ENCODE measurements at regions not wholly inside any gene's neighbourhood (a gene's known extent, or its start where the extent isn't known, plus 50 kb on each side); places are given as distances from the start of the nearest gene placed in this dataset.

DNA sequence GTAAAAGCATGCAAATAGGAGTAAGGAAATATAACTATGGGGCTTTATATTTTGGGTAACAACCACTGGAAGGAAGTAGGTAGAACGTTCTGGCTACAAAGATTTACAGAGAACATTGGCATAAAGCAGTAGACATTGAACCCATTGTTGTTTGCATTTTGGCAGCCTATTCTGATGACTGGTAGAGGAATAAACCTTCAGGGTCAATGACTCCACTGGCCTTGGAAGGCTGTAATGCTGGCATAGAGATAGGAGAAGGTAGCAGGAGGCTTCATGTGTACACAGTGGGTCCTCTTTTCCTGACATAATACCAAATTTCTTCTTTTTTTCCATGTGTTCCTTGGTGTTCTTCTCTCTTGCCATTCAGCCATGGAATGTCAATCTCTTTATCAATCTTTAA is 462.8 kb upstream of the ZNF462 start:
- Histone ChIP-seq H3K4me3 (ENCODE audit: low read length in 2 of 2) (no peak overlapping the region), H3K27ac (ENCODE audit: low read depth in 2 of 2, low read length in 2 of 2) (no peak overlapping the region), H3K9ac (ENCODE audit: low read depth in 1 of 2, low read length in 2 of 2) (no peak overlapping the region), H3K36me3 (ENCODE audit: control insufficient read depth in 2 of 2, insufficient read depth in 2 of 2, low read length in 2 of 2) (no peaks in the 10 kb centered on the region), H3K4me1 (ENCODE audit: control insufficient read depth in 2 of 2, insufficient read depth in 2 of 2, low read length in 2 of 2) (no peaks in the 10 kb centered on the region), H3K9me3 (ENCODE audit: control insufficient read depth in 2 of 2, low read length in 2 of 2) (no peaks in the 10 kb centered on the region), H3K27me3 (ENCODE audit: control insufficient read depth in 2 of 2, insufficient read depth in 2 of 2, low read length in 2 of 2) (no peaks in the 10 kb centered on the region)

DNA sequence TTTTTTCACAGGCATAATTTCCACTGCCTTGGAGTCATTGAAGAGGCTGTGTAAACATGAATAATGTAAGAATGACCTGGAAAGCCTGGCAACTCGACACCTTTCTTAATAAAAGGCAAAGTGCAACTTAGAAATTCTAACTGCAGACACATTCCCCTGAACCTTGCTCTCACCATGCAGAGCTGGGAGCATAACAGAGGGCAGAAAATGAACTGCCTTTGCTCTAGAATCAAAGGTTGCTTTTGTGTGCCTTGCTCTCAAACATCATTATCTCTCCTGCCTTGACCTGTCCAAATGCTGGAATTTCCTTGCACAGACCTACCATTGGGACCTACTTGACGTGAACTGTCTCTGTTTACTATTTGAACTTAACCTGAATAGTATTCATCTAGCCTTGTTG is 462.0 kb upstream of the ZNF462 start:
- Histone ChIP-seq H3K9me3 (ENCODE audit: control insufficient read depth in 2 of 2, low read length in 2 of 2) (no peaks in the 10 kb centered on the region), H3K36me3 (ENCODE audit: control insufficient read depth in 2 of 2, insufficient read depth in 2 of 2, low read length in 2 of 2) (no peaks in the 10 kb centered on the region), H3K4me3 (ENCODE audit: low read length in 2 of 2) (no peak overlapping the region), H3K27me3 (ENCODE audit: control insufficient read depth in 2 of 2, insufficient read depth in 2 of 2, low read length in 2 of 2) (no peaks in the 10 kb centered on the region), H3K27ac (ENCODE audit: low read depth in 2 of 2, low read length in 2 of 2) (no peak overlapping the region), H3K9ac (ENCODE audit: low read depth in 1 of 2, low read length in 2 of 2) (no peak overlapping the region), H3K4me1 (ENCODE audit: control insufficient read depth in 2 of 2, insufficient read depth in 2 of 2, low read length in 2 of 2) (no peaks in the 10 kb centered on the region)

DNA sequence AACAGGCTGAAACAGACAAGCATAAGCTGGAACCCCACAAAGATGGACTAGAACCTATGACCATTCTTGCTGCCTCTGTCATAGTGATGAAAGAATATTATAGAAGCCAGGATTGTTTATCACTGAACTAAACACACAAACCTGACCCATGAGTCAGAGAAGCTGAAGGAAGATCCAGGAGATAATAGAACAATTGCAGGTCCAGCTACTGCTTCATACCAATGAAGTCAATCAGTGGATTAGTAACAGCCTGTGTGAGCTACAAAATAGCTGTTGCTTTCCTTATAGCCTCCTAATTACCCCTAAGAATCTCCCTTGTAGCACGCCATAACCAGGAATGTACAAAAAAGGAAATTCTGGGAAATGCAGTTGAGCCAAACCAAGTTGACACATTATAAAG is 459.9 kb upstream of the ZNF462 start:
- H3K9me3 ChIP-seq (ENCODE audit: control insufficient read depth in 2 of 2, low read length in 2 of 2): no peaks in the 10 kb centered on the region
- H3K27me3 ChIP-seq (ENCODE audit: control insufficient read depth in 2 of 2, insufficient read depth in 2 of 2, low read length in 2 of 2): no peaks in the 10 kb centered on the region
- H3K4me1 ChIP-seq (ENCODE audit: control insufficient read depth in 2 of 2, insufficient read depth in 2 of 2, low read length in 2 of 2): no peaks in the 10 kb centered on the region
- no peak overlapping the region for H3K27ac ChIP-seq (ENCODE audit: low read depth in 2 of 2, low read length in 2 of 2)
- H3K9ac ChIP-seq (ENCODE audit: low read depth in 1 of 2, low read length in 2 of 2): no peak overlapping the region
- no peaks in the 10 kb centered on the region for H3K36me3 ChIP-seq (ENCODE audit: control insufficient read depth in 2 of 2, insufficient read depth in 2 of 2, low read length in 2 of 2)
- no peak overlapping the region for H3K4me3 ChIP-seq (ENCODE audit: low read length in 2 of 2)

DNA sequence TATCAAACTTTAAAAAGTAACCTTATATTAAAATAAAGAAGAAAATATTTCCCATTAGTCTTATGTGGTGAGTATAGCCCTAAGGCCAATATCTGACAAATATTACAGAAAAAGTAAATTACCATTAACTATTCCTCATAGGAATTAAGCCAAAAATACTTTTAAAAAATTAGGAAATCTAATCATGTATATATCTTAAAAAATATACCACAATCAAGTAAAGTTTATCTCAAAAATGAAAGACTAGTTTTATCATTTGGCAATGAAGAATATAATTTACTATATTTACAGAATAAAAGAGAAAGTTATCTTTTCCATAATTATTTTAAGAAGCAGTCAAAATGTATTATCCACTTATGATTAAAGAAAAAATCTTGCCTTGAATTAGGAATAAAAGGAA is 458.8 kb upstream of the ZNF462 start:
- no peaks in the 10 kb centered on the region for H3K27me3 ChIP-seq (ENCODE audit: control insufficient read depth in 2 of 2, insufficient read depth in 2 of 2, low read length in 2 of 2)
- no peak overlapping the region for H3K4me3 ChIP-seq (ENCODE audit: low read length in 2 of 2)
- H3K9me3 ChIP-seq (ENCODE audit: control insufficient read depth in 2 of 2, low read length in 2 of 2): no peaks in the 10 kb centered on the region
- H3K9ac ChIP-seq (ENCODE audit: low read depth in 1 of 2, low read length in 2 of 2): no peak overlapping the region
- H3K36me3 ChIP-seq (ENCODE audit: control insufficient read depth in 2 of 2, insufficient read depth in 2 of 2, low read length in 2 of 2): no peaks in the 10 kb centered on the region
- H3K27ac ChIP-seq (ENCODE audit: low read depth in 2 of 2, low read length in 2 of 2): no peak overlapping the region
- H3K4me1 ChIP-seq (ENCODE audit: control insufficient read depth in 2 of 2, insufficient read depth in 2 of 2, low read length in 2 of 2): no peaks in the 10 kb centered on the region

DNA sequence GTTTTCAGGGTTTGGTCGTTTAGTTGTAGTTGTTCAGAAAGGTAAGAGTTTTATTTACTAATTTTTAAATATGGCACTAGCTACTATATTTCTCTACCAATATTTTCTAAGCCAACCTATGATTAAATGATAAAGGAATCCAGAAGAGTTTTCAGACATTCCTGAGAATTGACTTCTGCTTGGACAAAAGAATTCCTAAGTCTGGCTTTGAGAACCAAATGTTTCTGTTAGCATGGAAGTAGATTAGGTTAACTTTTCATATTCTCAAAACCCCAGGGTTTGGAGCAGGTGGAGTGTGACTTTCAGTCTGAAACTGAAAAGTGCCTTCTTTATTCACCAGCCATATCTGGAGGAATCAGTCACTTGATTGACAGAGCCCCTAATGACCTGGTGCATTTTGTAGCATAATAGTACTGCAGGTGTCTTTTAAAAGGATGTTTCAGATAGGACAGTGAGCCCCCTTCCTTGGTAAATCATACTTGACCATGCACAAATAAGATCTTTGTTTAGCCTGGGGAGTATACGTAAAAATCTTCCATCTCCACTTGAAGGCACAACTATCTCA is 457.0 kb upstream of the ZNF462 start:
- no peak overlapping the region for H3K27ac ChIP-seq (ENCODE audit: low read depth in 2 of 2, low read length in 2 of 2)
- H3K36me3 ChIP-seq (ENCODE audit: control insufficient read depth in 2 of 2, insufficient read depth in 2 of 2, low read length in 2 of 2): no peaks in the 10 kb centered on the region
- no peaks in the 10 kb centered on the region for H3K27me3 ChIP-seq (ENCODE audit: control insufficient read depth in 2 of 2, insufficient read depth in 2 of 2, low read length in 2 of 2)
- no peaks in the 10 kb centered on the region for H3K4me1 ChIP-seq (ENCODE audit: control insufficient read depth in 2 of 2, insufficient read depth in 2 of 2, low read length in 2 of 2)
- H3K9me3 ChIP-seq (ENCODE audit: control insufficient read depth in 2 of 2, low read length in 2 of 2): no peaks in the 10 kb centered on the region
- no peak overlapping the region for H3K4me3 ChIP-seq (ENCODE audit: low read length in 2 of 2)
- no peak overlapping the region for H3K9ac ChIP-seq (ENCODE audit: low read depth in 1 of 2, low read length in 2 of 2)

DNA sequence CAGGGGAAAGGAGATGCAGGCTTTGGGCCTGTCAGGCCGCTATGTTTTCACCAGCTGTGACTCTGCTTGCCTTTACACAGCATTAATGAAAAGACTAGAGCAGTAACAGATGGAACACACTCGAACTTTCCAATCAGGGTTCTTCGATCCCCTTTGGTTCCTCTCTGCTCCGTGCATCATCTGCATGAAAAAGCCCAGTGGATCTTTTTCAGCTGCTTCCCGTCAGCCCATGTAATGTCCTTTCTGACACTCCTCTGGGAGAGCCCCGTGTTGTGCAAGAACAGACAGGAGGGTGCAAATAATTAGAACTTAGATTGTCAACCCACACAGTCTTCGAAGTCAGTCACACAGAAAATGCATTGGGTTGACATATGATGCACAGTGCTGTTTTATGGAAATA is 448.9 kb upstream of the ZNF462 start:
- Histone ChIP-seq H3K4me1 (ENCODE audit: control insufficient read depth in 2 of 2, insufficient read depth in 2 of 2, low read length in 2 of 2) (no peaks in the 10 kb centered on the region), H3K27ac (ENCODE audit: low read depth in 2 of 2, low read length in 2 of 2) (no peak overlapping the region), H3K36me3 (ENCODE audit: control insufficient read depth in 2 of 2, insufficient read depth in 2 of 2, low read length in 2 of 2) (no peaks in the 10 kb centered on the region), H3K4me3 (ENCODE audit: low read length in 2 of 2) (no peak overlapping the region), H3K9me3 (ENCODE audit: control insufficient read depth in 2 of 2, low read length in 2 of 2) (no peaks in the 10 kb centered on the region), H3K9ac (ENCODE audit: low read depth in 1 of 2, low read length in 2 of 2) (no peak overlapping the region), H3K27me3 (ENCODE audit: control insufficient read depth in 2 of 2, insufficient read depth in 2 of 2, low read length in 2 of 2) (no peaks in the 10 kb centered on the region)

DNA sequence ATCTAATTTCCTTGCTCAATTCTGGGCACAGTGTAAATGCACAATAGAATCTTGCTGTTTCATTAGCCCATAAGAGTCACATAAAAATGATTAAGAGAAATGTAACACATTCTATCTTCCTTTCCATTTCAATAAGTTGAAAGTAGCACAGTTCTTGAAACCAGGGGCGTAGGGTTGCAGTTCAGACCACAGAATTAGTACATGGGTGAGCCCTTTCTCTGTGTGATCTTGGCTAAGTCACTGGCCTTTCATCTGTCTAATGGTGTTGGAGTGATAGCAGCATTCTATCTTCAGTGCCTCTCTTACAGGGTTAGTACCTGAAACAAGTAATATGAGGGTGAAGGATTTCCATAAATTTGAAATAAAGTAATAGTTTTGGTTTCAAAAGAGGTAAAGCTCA is 445.3 kb upstream of the ZNF462 start:
- Histone ChIP-seq H3K4me1 (ENCODE audit: control insufficient read depth in 2 of 2, insufficient read depth in 2 of 2, low read length in 2 of 2) (no peaks in the 10 kb centered on the region), H3K9me3 (ENCODE audit: control insufficient read depth in 2 of 2, low read length in 2 of 2) (no peaks in the 10 kb centered on the region), H3K9ac (ENCODE audit: low read depth in 1 of 2, low read length in 2 of 2) (no peak overlapping the region), H3K36me3 (ENCODE audit: control insufficient read depth in 2 of 2, insufficient read depth in 2 of 2, low read length in 2 of 2) (no peaks in the 10 kb centered on the region), H3K27me3 (ENCODE audit: control insufficient read depth in 2 of 2, insufficient read depth in 2 of 2, low read length in 2 of 2) (no peaks in the 10 kb centered on the region), H3K27ac (ENCODE audit: low read depth in 2 of 2, low read length in 2 of 2) (no peak overlapping the region), H3K4me3 (ENCODE audit: low read length in 2 of 2) (no peak overlapping the region)

DNA sequence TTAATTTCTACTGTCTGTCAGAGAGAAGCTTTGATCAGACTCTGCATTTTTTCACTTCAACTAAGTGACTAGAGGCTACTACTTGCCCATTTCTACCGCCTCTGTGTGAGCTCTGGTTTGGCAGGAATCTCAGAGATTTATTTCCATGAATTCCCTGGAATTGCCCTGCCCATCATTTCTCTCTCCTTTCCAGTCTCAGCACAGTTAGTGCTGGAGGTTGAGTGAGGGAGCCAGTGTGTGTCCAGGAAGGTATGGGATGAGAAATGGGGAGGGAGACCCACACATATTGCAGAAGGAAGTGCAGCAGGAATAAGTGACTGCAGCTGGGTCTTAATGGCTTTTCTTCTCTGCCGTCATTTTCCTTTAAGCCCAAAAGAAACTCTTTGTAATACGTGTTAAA is 443.1 kb upstream of the ZNF462 start:
- Histone ChIP-seq H3K9me3 (ENCODE audit: control insufficient read depth in 2 of 2, low read length in 2 of 2) (no peaks in the 10 kb centered on the region), H3K36me3 (ENCODE audit: control insufficient read depth in 2 of 2, insufficient read depth in 2 of 2, low read length in 2 of 2) (no peaks in the 10 kb centered on the region), H3K27ac (ENCODE audit: low read depth in 2 of 2, low read length in 2 of 2) (no peak overlapping the region), H3K4me1 (ENCODE audit: control insufficient read depth in 2 of 2, insufficient read depth in 2 of 2, low read length in 2 of 2) (no peaks in the 10 kb centered on the region), H3K27me3 (ENCODE audit: control insufficient read depth in 2 of 2, insufficient read depth in 2 of 2, low read length in 2 of 2) (no peaks in the 10 kb centered on the region), H3K9ac (ENCODE audit: low read depth in 1 of 2, low read length in 2 of 2) (no peak overlapping the region), H3K4me3 (ENCODE audit: low read length in 2 of 2) (no peak overlapping the region)

DNA sequence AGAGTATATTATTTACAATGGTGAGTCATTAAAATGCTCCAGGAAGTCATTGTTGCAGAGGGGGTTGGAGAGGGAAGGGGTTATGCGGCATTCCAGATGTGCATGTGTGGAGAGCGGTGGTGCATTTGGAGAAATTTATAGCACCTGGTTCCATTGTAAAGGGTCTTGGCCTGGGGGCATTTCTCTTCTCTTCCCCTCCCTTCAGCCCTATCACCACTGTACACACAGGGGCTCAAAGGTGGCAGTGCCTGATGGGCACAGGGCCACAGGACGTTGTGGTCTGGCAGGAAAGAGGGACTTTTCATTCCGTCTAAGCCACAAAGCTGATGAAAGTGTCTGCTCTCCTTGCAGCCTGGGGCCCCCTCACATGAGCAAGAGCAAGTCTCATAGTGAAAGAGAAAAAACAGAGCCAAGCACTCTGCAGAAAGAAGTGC is 442.4 kb upstream of the ZNF462 start:
- no peaks in the 10 kb centered on the region for H3K4me1 ChIP-seq (ENCODE audit: control insufficient read depth in 2 of 2, insufficient read depth in 2 of 2, low read length in 2 of 2)
- H3K4me3 ChIP-seq (ENCODE audit: low read length in 2 of 2): no peak overlapping the region
- no peak overlapping the region for H3K27ac ChIP-seq (ENCODE audit: low read depth in 2 of 2, low read length in 2 of 2)
- no peaks in the 10 kb centered on the region for H3K36me3 ChIP-seq (ENCODE audit: control insufficient read depth in 2 of 2, insufficient read depth in 2 of 2, low read length in 2 of 2)
- H3K9me3 ChIP-seq (ENCODE audit: control insufficient read depth in 2 of 2, low read length in 2 of 2): no peaks in the 10 kb centered on the region
- H3K9ac ChIP-seq (ENCODE audit: low read depth in 1 of 2, low read length in 2 of 2): no peak overlapping the region
- no peaks in the 10 kb centered on the region for H3K27me3 ChIP-seq (ENCODE audit: control insufficient read depth in 2 of 2, insufficient read depth in 2 of 2, low read length in 2 of 2)

DNA sequence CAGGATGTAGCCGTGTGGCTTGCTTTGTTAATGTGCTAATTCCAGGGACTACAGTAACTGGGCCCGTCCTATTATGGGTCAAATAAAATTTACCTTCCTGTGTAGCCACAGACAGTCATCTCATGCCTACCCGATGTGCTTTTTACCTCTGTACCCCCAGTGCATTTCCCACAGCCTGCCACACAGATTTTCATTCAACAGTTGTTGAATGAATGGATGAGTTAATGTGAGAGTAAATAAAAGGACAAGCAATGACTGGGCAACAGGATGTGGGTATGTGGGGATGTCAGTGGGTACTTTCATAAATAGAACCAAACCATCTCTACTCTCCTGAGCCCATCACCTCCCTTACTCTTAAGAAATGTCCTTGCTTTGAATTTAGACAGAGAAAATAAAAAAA is 441.2 kb upstream of the ZNF462 start:
- H3K9me3 ChIP-seq (ENCODE audit: control insufficient read depth in 2 of 2, low read length in 2 of 2): no peaks in the 10 kb centered on the region
- no peaks in the 10 kb centered on the region for H3K4me1 ChIP-seq (ENCODE audit: control insufficient read depth in 2 of 2, insufficient read depth in 2 of 2, low read length in 2 of 2)
- H3K36me3 ChIP-seq (ENCODE audit: control insufficient read depth in 2 of 2, insufficient read depth in 2 of 2, low read length in 2 of 2): no peaks in the 10 kb centered on the region
- H3K27ac ChIP-seq (ENCODE audit: low read depth in 2 of 2, low read length in 2 of 2): no peak overlapping the region
- no peak overlapping the region for H3K4me3 ChIP-seq (ENCODE audit: low read length in 2 of 2)
- no peak overlapping the region for H3K9ac ChIP-seq (ENCODE audit: low read depth in 1 of 2, low read length in 2 of 2)
- no peaks in the 10 kb centered on the region for H3K27me3 ChIP-seq (ENCODE audit: control insufficient read depth in 2 of 2, insufficient read depth in 2 of 2, low read length in 2 of 2)

DNA sequence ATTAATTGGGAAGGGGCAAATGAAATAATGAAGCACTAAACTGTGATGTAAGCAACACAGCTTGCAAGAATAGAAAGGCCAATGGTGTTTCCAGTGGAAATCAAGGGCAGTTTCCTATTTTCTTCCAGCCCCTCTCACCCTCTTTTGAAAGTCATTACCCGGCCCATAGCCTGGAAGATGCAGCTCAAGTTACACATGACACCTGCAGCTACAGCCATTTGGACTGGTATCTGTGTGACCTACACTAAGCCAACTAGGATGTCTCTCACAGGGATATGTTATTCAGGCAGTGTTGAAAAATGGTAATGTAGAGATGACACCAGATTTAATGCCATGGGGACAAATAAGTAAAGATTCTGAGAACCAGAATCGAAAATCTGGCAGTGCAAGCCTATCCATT is 439.4 kb upstream of the ZNF462 start:
- Histone ChIP-seq H3K27me3 (ENCODE audit: control insufficient read depth in 2 of 2, insufficient read depth in 2 of 2, low read length in 2 of 2) (no peaks in the 10 kb centered on the region), H3K9ac (ENCODE audit: low read depth in 1 of 2, low read length in 2 of 2) (no peak overlapping the region), H3K36me3 (ENCODE audit: control insufficient read depth in 2 of 2, insufficient read depth in 2 of 2, low read length in 2 of 2) (no peaks in the 10 kb centered on the region), H3K9me3 (ENCODE audit: control insufficient read depth in 2 of 2, low read length in 2 of 2) (no peaks in the 10 kb centered on the region), H3K4me1 (ENCODE audit: control insufficient read depth in 2 of 2, insufficient read depth in 2 of 2, low read length in 2 of 2) (no peaks in the 10 kb centered on the region), H3K27ac (ENCODE audit: low read depth in 2 of 2, low read length in 2 of 2) (no peak overlapping the region), H3K4me3 (ENCODE audit: low read length in 2 of 2) (no peak overlapping the region)

Measured in mucosa of rectum (tissue), 2 donors.